ENCODE measurements at regions not wholly inside any gene's neighbourhood (a gene's known extent, or its start where the extent isn't known, plus 50 kb on each side); places are given as distances from the start of the nearest gene placed in this dataset.

GRCh38 chr2:63789338-63790020 lies 52.2 kb upstream of the UGP2 start:
- TF ChIP-seq CTCF (IDR thresholded peaks at IDR 0.05) (no peak), POLR2A (IDR thresholded peaks at IDR 0.05) (no peak)

Data from Peyer's patch (tissue), 4 donors.